PC-9 (cell line): ENCODE measurements at regions not wholly inside any gene's neighbourhood (a gene's known extent, or its start where the extent isn't known, plus 50 kb on each side); places are given as distances from the start of the nearest gene placed in this dataset.

Experiments used
- BruUV-seq: library from RNA; stranded (reverse); fragments of 400-500 nt; replicated peaks from 2 replicates; lab custom pipeline; 2021; lab: Mats Ljungman, UMichigan
- CTCF ChIA-PET: fragments of 300-600 bp; sonication (Branson Sonifier 250); formaldehyde crosslinking; loops from one replicate; lab custom pipeline; 2022; ENCODE audit warnings: antibody characterized with exemption; lab: Charles Lee
- POLR2A ChIA-PET: fragments of 300-600 bp; sonication (Branson Sonifier 250); formaldehyde crosslinking; loops from one replicate; lab custom pipeline; 2022; ENCODE audit warnings: antibody characterized with exemption; ENCODE audit not compliant: unreplicated experiment; lab: Charles Lee
- DNase-seq, 2 experiments: peaks; one replicate each; pipeline versions ENCODE4 v3.0.0 to v3.0.0-alpha.2; 2015 to 2022; ENCODE audit warnings: mixed read lengths in 1 of 2
- H2AFZ ChIP-seq: fragments of 200-600 bp; sonication (generic); 2 replicates; pipeline ENCODE4 v1.8.1; 2017; ENCODE audit warnings: antibody characterized with exemption
- H3F3A ChIP-seq: fragments of 200-600 bp; sonication (generic); 2 replicates; pipeline ENCODE4 v1.8.1; 2017; ENCODE audit warnings: antibody characterized with exemption, mild to moderate bottlenecking, low read depth; ENCODE audit not compliant: insufficient read depth
- H3K27ac ChIP-seq: fragments of 200-600 bp; sonication (generic); 2 replicates; pipeline ENCODE4 v1.6.1; 2016; ENCODE audit warnings: mixed run types
- H3K27me3 ChIP-seq: fragments of 200-600 bp; sonication (generic); 2 replicates; pipeline ENCODE4 v1.6.1; 2016; ENCODE audit warnings: low read depth, mixed run types; ENCODE audit not compliant: insufficient read depth
- H3K36me3 ChIP-seq: fragments of 200-600 bp; sonication (generic); 2 replicates; pipeline ENCODE4 v1.6.1; 2016; ENCODE audit warnings: low read depth, mixed run types
- H3K4me1 ChIP-seq: fragments of 200-600 bp; sonication (generic); replicated peaks from 2 replicates; pipeline ENCODE4 v1.6.1; 2016; ENCODE audit warnings: mixed run types; ENCODE audit not compliant: insufficient read depth
- H3K4me2 ChIP-seq: fragments of 200-600 bp; sonication (generic); 2 replicates; pipeline ENCODE4 v1.6.1; 2017; ENCODE audit warnings: mixed run types
- H3K4me3 ChIP-seq: fragments of 200-600 bp; sonication (generic); 2 replicates; pipeline ENCODE4 v1.6.1; 2016; ENCODE audit warnings: mixed run types
- H3K79me2 ChIP-seq: fragments of 200-600 bp; sonication (generic); 2 replicates; pipeline ENCODE4 v1.6.1; 2017; ENCODE audit warnings: low read depth, mixed run types
- H3K9me2 ChIP-seq: fragments of 200-600 bp; sonication (generic); 2 replicates; pipeline ENCODE4 v1.8.1; 2017; ENCODE audit warnings: mild to moderate bottlenecking; ENCODE audit not compliant: insufficient read depth
- H3K9me3 ChIP-seq: fragments of 200-600 bp; sonication (generic); 2 replicates; pipeline ENCODE4 v1.8.1; 2016; ENCODE audit warnings: low read depth; ENCODE audit not compliant: insufficient read depth
- H4K20me1 ChIP-seq: fragments of 200-600 bp; sonication (generic); 2 replicates; pipeline ENCODE4 v1.8.1; 2017; ENCODE audit not compliant: insufficient read depth
- EZH2 ChIP-seq: fragments of 200-600 bp; sonication (generic); IDR thresholded peaks from 2 replicates; pipeline ENCODE4 v1.8.0; 2017; ENCODE audit warnings: antibody characterized with exemption, low read depth
- intact Hi-C: fragments of 100-400 bp; cut with micrococcal nuclease; formaldehyde crosslinking; loops from one replicate; pipeline ENCODE4 v1.10.0; 2022; ENCODE audit not compliant: unreplicated experiment
- TF ChIP-seq, protein P1 (sequence below): fragments of 200-600 bp; sonication (generic); conservative IDR thresholded peaks from 2 replicates; pipeline ENCODE4 v1.6.1; 2017; ENCODE audit warnings: mixed run types, antibody characterized with exemption, mild to moderate bottlenecking, moderate library complexity

DNA sequence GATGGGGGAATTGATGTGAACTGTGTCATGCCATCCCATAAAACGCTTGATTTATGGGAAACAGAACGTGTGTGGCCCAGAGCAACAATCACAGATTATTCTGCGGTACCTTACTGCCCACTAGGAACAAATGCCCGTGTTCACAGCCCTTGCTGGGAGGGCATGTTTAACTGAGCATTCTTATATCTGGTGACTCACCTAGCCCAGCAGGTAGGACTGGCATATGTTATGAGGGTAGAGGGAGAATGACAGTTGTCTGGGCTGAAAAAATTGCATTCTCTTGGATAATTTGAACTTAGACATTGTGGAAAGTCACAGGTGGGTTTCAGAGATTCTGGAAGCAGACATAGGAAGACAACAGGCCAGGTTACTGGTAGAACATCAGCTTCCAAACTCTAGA lies 460.6 kb downstream of the DMRT2 start:
- TF ChIP-seq EZH2: no peak
- TF ChIP-seq, protein P1, sequence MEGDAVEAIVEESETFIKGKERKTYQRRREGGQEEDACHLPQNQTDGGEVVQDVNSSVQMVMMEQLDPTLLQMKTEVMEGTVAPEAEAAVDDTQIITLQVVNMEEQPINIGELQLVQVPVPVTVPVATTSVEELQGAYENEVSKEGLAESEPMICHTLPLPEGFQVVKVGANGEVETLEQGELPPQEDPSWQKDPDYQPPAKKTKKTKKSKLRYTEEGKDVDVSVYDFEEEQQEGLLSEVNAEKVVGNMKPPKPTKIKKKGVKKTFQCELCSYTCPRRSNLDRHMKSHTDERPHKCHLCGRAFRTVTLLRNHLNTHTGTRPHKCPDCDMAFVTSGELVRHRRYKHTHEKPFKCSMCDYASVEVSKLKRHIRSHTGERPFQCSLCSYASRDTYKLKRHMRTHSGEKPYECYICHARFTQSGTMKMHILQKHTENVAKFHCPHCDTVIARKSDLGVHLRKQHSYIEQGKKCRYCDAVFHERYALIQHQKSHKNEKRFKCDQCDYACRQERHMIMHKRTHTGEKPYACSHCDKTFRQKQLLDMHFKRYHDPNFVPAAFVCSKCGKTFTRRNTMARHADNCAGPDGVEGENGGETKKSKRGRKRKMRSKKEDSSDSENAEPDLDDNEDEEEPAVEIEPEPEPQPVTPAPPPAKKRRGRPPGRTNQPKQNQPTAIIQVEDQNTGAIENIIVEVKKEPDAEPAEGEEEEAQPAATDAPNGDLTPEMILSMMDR: no peak
- no peaks in the 10 kb centered on the region for H3K36me3 ChIP-seq

GRCh38 chr9:1513105-1513504 lies 462.9 kb downstream of the DMRT2 start:
- ChIA-PET CTCF (no interaction called here), POLR2A (no interaction called here)
- Histone ChIP-seq H4K20me1 (no peaks in the 10 kb centered on the region), H3K4me1 (no peaks in the 10 kb centered on the region), H2AFZ (no peak overlapping the region), H3K4me3 (no peak overlapping the region), H3K4me2 (no peak overlapping the region), H3K27ac (no peak overlapping the region), H3K9me2 (no peaks in the 10 kb centered on the region), H3K79me2 (no peaks in the 10 kb centered on the region), H3K9me3 (no peaks in the 10 kb centered on the region), H3K36me3 (no peaks in the 10 kb centered on the region), H3K27me3 (no peaks in the 10 kb centered on the region), H3F3A (no peaks in the 10 kb centered on the region)
- intact Hi-C loops: no loop called here
- TF ChIP-seq, protein P1: no peak
- no peak for DNase-seq
- BruUV-seq: no TSS peak

More for the DNA sequence above, 460.6 kb downstream of the DMRT2 start:
- no peaks in the 10 kb centered on the region for H3K4me1 ChIP-seq
- H3K27ac ChIP-seq: no peak overlapping the region
- H3K4me2 ChIP-seq: no peak overlapping the region
- DNase-seq: no peak
- no peaks in the 10 kb centered on the region for H3K79me2 ChIP-seq
- intact Hi-C loops: no loop called here
- no peak overlapping the region for H2AFZ ChIP-seq
- POLR2A ChIA-PET: no interaction called here
- no peaks in the 10 kb centered on the region for H3F3A ChIP-seq
- H4K20me1 ChIP-seq: no peaks in the 10 kb centered on the region
- H3K9me2 ChIP-seq: no peaks in the 10 kb centered on the region
- H3K4me3 ChIP-seq: no peak overlapping the region
- BruUV-seq: no TSS peak
- CTCF ChIA-PET: no interaction called here
- H3K9me3 ChIP-seq: no peaks in the 10 kb centered on the region
- H3K27me3 ChIP-seq: no peaks in the 10 kb centered on the region

DNA sequence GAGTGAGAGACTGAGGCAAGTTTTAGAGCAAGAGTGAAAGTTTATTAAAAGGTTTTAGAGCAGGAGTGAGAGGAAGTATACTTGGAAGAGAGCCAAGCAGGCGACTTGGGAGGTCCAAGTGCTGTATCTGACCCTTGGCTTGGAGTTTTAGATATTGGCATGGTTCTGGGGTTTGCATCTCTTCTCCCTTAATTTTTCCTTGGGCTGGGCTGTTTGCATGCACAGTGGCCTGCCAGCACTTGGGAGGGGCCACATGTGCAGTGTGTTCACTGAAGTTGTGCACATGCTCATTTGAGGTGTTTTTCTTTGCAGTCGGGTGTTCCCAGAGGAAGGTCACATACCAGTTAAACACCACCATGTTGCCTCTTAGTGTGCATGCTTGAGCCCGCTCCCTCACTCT lies 464.1 kb downstream of the DMRT2 start:
- H3K9me3 ChIP-seq: no peaks in the 10 kb centered on the region
- DNase-seq: no peak
- no peaks in the 10 kb centered on the region for H4K20me1 ChIP-seq
- H3K27ac ChIP-seq: no peak overlapping the region
- H3K27me3 ChIP-seq: no peaks in the 10 kb centered on the region
- H3K9me2 ChIP-seq: no peaks in the 10 kb centered on the region
- H3F3A ChIP-seq: no peaks in the 10 kb centered on the region
- H3K36me3 ChIP-seq: no peaks in the 10 kb centered on the region
- H3K4me3 ChIP-seq: no peak overlapping the region
- H2AFZ ChIP-seq: no peak overlapping the region
- H3K4me1 ChIP-seq: no peaks in the 10 kb centered on the region
- BruUV-seq: no TSS peak
- intact Hi-C loops: no loop called here
- POLR2A ChIA-PET: no interaction called here
- CTCF ChIA-PET: no interaction called here
- H3K79me2 ChIP-seq: no peaks in the 10 kb centered on the region
- TF ChIP-seq, protein P1: no peak
- no peak for TF ChIP-seq EZH2
- no peak overlapping the region for H3K4me2 ChIP-seq
